OCI-LY3 (cell line): ENCODE measurements at regions not wholly inside any gene's neighbourhood (a gene's known extent, or its start where the extent isn't known, plus 50 kb on each side); places are given as distances from the start of the nearest gene placed in this dataset.

Experiments used
- EZH2phosphoT487 ChIP-seq: fragments of 200-600 bp; shearing (Covaris generic); IDR thresholded peaks from 2 replicates; pipeline ENCODE4 v1.6.1; 2018; ENCODE audit warnings: antibody characterized with exemption, mixed run types, low read depth
- TF ChIP-seq, protein P1 (sequence below): fragments of 200-600, 300-600 bp; sonication (generic); IDR thresholded peaks from 2 replicates; pipeline ENCODE4 v1.5.1; 2014; ENCODE audit warnings: antibody characterized with exemption, low read length, low read depth

DNA sequence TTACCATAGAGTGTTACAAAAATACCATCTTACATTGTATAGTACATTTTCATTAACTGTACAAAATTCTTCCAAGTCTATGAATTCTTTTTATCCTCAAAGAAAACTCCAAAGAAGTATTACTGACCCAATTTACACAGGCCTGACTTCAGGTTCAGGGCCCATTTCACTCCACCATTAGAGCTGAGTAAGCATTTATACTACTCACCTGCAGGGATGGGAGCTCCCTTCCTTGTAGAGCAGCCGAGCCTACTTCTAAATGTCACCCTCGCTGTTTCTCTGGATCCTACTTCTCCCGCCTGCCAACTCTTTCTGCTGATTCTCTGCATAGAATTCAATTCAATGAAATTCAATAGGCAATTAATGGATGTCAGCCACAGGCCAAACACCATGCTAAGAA lies 56.0 kb downstream of the CCDC71L start:
- TF ChIP-seq, protein P1, sequence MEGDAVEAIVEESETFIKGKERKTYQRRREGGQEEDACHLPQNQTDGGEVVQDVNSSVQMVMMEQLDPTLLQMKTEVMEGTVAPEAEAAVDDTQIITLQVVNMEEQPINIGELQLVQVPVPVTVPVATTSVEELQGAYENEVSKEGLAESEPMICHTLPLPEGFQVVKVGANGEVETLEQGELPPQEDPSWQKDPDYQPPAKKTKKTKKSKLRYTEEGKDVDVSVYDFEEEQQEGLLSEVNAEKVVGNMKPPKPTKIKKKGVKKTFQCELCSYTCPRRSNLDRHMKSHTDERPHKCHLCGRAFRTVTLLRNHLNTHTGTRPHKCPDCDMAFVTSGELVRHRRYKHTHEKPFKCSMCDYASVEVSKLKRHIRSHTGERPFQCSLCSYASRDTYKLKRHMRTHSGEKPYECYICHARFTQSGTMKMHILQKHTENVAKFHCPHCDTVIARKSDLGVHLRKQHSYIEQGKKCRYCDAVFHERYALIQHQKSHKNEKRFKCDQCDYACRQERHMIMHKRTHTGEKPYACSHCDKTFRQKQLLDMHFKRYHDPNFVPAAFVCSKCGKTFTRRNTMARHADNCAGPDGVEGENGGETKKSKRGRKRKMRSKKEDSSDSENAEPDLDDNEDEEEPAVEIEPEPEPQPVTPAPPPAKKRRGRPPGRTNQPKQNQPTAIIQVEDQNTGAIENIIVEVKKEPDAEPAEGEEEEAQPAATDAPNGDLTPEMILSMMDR = no peak
- TF ChIP-seq EZH2phosphoT487 = no peak
